ENCODE measurements at regions not wholly inside any gene's neighbourhood (a gene's known extent, or its start where the extent isn't known, plus 50 kb on each side); places are given as distances from the start of the nearest gene placed in this dataset.

DNA sequence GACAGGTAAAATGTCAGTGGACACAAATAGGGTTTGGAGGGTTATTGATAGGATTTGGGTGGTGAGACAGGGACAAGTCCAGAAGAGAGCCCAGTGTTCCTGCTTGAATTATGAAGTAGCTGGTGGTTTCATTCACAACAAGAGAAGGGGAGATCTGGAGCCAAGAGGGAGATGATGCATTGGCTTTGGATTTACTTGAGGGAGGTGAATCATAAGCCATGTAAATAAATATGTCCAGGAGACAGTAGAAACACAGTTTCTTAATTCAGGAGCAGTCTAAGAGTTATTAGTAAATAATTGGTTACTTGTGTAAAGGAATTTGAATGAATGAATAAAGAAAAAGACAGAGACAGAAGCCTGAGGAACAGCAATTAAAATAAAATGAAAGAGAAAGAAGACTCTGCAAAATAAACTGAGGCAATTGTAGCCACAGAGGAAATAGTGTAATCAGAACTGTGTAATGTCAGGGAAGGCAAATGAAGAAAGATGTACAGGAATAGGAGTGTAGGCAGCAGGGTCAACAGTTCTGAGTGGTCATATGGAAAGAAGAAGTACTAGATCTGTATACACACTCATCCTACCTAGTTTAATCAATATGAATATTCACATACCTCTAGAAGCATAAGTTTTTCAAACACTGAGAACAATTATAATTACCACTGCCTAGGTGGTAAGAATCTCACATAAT, 50.2 kb upstream of the CXCL8 start:
- DNase-seq (ENCODE audit: low read depth): no peak
- H3K4me3 ChIP-seq (ENCODE audit: low read depth, low read length): no peak overlapping the region
- TF ChIP-seq, protein P1, sequence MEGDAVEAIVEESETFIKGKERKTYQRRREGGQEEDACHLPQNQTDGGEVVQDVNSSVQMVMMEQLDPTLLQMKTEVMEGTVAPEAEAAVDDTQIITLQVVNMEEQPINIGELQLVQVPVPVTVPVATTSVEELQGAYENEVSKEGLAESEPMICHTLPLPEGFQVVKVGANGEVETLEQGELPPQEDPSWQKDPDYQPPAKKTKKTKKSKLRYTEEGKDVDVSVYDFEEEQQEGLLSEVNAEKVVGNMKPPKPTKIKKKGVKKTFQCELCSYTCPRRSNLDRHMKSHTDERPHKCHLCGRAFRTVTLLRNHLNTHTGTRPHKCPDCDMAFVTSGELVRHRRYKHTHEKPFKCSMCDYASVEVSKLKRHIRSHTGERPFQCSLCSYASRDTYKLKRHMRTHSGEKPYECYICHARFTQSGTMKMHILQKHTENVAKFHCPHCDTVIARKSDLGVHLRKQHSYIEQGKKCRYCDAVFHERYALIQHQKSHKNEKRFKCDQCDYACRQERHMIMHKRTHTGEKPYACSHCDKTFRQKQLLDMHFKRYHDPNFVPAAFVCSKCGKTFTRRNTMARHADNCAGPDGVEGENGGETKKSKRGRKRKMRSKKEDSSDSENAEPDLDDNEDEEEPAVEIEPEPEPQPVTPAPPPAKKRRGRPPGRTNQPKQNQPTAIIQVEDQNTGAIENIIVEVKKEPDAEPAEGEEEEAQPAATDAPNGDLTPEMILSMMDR (conservative IDR thresholded peaks at IDR 0.05; ENCODE audit: low read depth, low read length): no peak
